DOHH2 (cell line): ENCODE measurements at regions not wholly inside any gene's neighbourhood (a gene's known extent, or its start where the extent isn't known, plus 50 kb on each side); places are given as distances from the start of the nearest gene placed in this dataset.

ENCODE experiments used
- H3F3A ChIP-seq: fragments of 200-600 bp; sonication (generic), shearing (Covaris generic); 2 replicates; pipeline ENCODE4 v1.6.0; 2016; ENCODE audit warnings: antibody characterized with exemption, mild to moderate bottlenecking; ENCODE audit not compliant: control insufficient read depth, insufficient read depth
- H3K27ac ChIP-seq: fragments of 200-600 bp; sonication (generic); 2 replicates; pipeline ENCODE4 v1.5.1; 2014; ENCODE audit warnings: low read depth, mild to moderate bottlenecking, low read length, moderate library complexity
- H3K27me3 ChIP-seq: fragments of 200-600 bp; sonication (generic); 2 replicates; pipeline ENCODE4 v1.6.1; 2014; ENCODE audit warnings: mild to moderate bottlenecking, low read length, mixed read lengths; ENCODE audit not compliant: control insufficient read depth
- H3K36me3 ChIP-seq: fragments of 200-600 bp; sonication (generic); 2 replicates; pipeline ENCODE4 v1.6.1; 2014; ENCODE audit warnings: mild to moderate bottlenecking, low read length, moderate library complexity, mixed read lengths; ENCODE audit not compliant: control insufficient read depth
- H3K4me1 ChIP-seq: fragments of 200-600 bp; sonication (generic); 2 replicates; pipeline ENCODE4 v1.6.1; 2014; ENCODE audit warnings: mild to moderate bottlenecking, low read length, mixed read lengths; ENCODE audit not compliant: control insufficient read depth
- H3K4me2 ChIP-seq: fragments of 200-600 bp; sonication (generic); 2 replicates; pipeline ENCODE4 v1.6.0; 2014; ENCODE audit warnings: mild to moderate bottlenecking, low read length, moderate library complexity
- H3K4me3 ChIP-seq: fragments of 200-600 bp; sonication (generic); 2 replicates; pipeline ENCODE4 v1.5.1; 2014; ENCODE audit warnings: mild to moderate bottlenecking, low read length, mixed read lengths
- H3K79me2 ChIP-seq: fragments of 200-600 bp; sonication (generic); 2 replicates; pipeline ENCODE4 v1.6.1; 2014; ENCODE audit warnings: mild to moderate bottlenecking, low read length, mixed read lengths; ENCODE audit not compliant: control insufficient read depth
- H3K9me2 ChIP-seq: fragments of 200-600 bp; sonication (generic); replicated peaks from 2 replicates; pipeline ENCODE4 v1.6.1; 2014; ENCODE audit warnings: mild to moderate bottlenecking, low read length, mixed read lengths; ENCODE audit not compliant: control insufficient read depth
- H3K9me3 ChIP-seq: fragments of 200-600 bp; sonication (generic); 2 replicates; pipeline ENCODE4 v1.6.1; 2014; ENCODE audit warnings: antibody characterized with exemption, low read length, mixed read lengths; ENCODE audit not compliant: control insufficient read depth, insufficient read depth
- H4K20me1 ChIP-seq: fragments of 200-600 bp; sonication (generic); 2 replicates; pipeline ENCODE4 v1.6.0; 2014; ENCODE audit warnings: low read depth, mild to moderate bottlenecking, antibody characterized with exemption, low read length, moderate library complexity; ENCODE audit not compliant: control insufficient read depth, insufficient read depth
- CTCF ChIP-seq: fragments of 200-600 bp; sonication (generic); IDR thresholded peaks from one replicate; pipeline ENCODE4 v1.5.1; 2014; ENCODE audit warnings: antibody characterized with exemption, mild to moderate bottlenecking, low read depth, low read length; ENCODE audit not compliant: poor library complexity, severe bottlenecking
- EZH2phosphoT487 ChIP-seq: fragments of 200-600 bp; sonication (generic); IDR thresholded peaks from 2 replicates; pipeline ENCODE4 v1.6.1; 2017; ENCODE audit warnings: borderline replicate concordance, mild to moderate bottlenecking, antibody characterized with exemption, low read length, moderate library complexity, mixed read lengths

DNA sequence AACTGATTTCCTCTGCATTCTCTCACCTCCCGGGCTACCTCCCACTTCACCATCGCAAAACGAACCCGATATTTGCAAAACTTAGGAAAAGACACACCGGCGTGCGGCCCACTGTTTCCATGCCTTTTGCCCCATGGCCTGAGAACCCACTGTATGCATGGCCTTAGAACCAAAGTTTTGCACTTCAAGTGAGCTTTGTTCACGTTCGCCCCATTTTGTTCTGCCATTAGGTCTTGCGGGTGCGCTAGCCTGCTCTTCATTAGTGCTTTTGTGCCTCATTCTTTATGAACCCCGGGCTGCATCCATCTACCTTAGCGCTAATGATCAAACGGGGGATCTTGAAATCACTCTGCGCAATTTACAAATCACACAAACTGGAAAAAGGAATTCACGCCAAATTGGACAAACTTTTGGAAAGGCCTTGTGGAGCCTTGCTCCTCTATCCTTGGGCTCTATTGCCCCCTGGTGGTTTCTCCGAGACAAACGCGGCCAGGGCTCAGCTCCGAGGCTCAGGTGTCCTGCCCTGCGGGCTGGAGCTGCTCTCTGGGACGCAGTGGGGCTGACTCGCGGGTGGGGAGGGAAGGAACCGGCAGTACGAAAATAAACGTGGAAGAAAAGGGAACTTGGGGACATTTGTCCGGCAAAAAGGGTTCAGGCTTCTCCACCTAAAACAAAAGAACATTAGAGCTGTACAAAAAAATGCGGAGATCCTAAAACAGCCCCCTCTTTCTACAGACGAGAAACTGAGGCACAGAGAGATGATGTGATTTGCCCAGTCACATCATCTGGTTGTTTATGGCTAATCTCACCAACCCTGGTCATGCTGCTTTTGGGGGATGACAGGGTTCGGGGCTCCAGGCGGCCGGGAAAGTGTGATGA is 300.4 kb upstream of the NFE2L3 start:
- H3K4me2 ChIP-seq: peak overlapping the region; percentile 45
- H3K27ac ChIP-seq: no peak overlapping the region
- H3F3A ChIP-seq: peaks cover 8% of the 10 kb centered on the region
- peak; percentile 96 for TF ChIP-seq CTCF
- no peak; the same call in 1 of the 2 replicates for TF ChIP-seq EZH2phosphoT487
- H3K36me3 ChIP-seq: no peaks in the 10 kb centered on the region
- H3K27me3 ChIP-seq: peaks cover 36% of the 10 kb centered on the region
- peak overlapping the region; percentile 33 for H3K4me3 ChIP-seq
- peaks cover 15% of the 10 kb centered on the region for H3K4me1 ChIP-seq
- no peaks in the 10 kb centered on the region for H3K9me2 ChIP-seq
- no peaks in the 10 kb centered on the region for H4K20me1 ChIP-seq
- peaks cover 3% of the 10 kb centered on the region; the same call in 1 of the 2 replicates for H3K9me3 ChIP-seq
- no peaks in the 10 kb centered on the region for H3K79me2 ChIP-seq

DNA sequence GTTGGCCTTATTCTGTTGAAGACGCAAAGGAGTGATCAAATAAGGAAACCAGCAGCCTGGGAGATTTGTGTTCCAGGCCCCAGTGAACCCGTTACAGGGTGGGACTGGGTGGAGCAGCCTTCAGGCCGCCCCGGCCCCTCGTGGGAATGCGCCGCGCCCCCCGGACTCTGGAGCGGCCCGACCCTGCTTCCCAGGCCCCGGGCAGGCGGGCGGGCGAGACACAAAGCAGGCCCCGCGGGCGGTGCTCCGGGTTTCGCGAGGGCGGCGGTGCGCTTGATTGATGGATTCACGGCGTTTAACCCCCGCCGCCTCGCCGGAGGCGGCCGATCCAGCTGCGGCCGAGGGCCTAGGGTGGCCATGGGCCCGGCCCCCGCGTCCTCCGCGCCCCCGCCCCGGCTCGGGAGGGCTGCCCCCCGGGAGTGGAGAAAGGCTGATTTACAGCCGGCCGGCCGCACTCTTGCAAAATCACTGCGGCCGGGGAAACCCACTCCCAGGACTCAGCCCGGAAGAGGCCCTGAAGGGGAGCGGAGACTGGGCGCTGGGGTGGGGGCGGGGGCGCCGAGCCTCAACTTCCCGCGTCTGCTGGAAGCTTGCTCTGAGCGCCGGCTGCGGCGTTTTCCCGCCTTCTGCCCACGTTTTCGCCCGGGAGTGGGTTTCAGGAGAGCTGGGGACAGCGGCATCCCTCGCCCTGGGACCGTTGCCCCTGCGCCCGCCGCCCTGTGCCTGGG is 299.6 kb upstream of the NFE2L3 start:
- peaks cover 4% of the 10 kb centered on the region for H3K9me3 ChIP-seq
- H3K36me3 ChIP-seq: no peaks in the 10 kb centered on the region
- H3F3A ChIP-seq: peaks cover 8% of the 10 kb centered on the region
- H3K79me2 ChIP-seq: no peaks in the 10 kb centered on the region
- H3K4me3 ChIP-seq: peak overlapping the region; percentile 33
- no peak overlapping the region for H3K27ac ChIP-seq
- no peaks in the 10 kb centered on the region for H3K9me2 ChIP-seq
- H4K20me1 ChIP-seq: no peaks in the 10 kb centered on the region
- H3K27me3 ChIP-seq: peaks cover 34% of the 10 kb centered on the region
- H3K4me1 ChIP-seq: peaks cover 19% of the 10 kb centered on the region
- TF ChIP-seq EZH2phosphoT487 (no peak; the same call in 1 of the 2 replicates), CTCF (no peak)
- peak overlapping the region; percentile 45 for H3K4me2 ChIP-seq

DNA sequence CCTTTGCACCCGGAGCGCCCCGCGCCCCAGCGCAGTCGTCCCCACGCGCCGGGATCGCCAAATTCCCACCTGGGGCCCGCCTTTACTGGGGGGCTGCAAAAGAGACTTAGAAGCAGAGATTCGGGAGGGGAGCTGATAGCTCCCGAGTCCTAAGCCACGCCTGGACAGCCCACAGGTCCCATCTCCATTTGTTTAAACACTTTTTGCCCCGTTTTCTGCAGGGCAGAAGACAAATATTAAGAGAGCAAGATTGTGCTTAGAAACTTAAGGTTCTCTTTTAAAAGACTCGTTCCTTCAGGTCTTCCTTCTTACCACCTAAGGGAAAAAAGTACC is 299.1 kb upstream of the NFE2L3 start:
- no peak for TF ChIP-seq EZH2phosphoT487
- Histone ChIP-seq H3K4me3 (no peak overlapping the region), H3K9me2 (no peaks in the 10 kb centered on the region), H3K27ac (no peak overlapping the region), H3K4me2 (no peak overlapping the region), H4K20me1 (no peaks in the 10 kb centered on the region), H3K79me2 (no peaks in the 10 kb centered on the region), H3F3A (peaks cover 8% of the 10 kb centered on the region), H3K27me3 (peaks cover 34% of the 10 kb centered on the region), H3K36me3 (no peaks in the 10 kb centered on the region), H3K9me3 (peaks cover 9% of the 10 kb centered on the region), H3K4me1 (peaks cover 21% of the 10 kb centered on the region)

DNA sequence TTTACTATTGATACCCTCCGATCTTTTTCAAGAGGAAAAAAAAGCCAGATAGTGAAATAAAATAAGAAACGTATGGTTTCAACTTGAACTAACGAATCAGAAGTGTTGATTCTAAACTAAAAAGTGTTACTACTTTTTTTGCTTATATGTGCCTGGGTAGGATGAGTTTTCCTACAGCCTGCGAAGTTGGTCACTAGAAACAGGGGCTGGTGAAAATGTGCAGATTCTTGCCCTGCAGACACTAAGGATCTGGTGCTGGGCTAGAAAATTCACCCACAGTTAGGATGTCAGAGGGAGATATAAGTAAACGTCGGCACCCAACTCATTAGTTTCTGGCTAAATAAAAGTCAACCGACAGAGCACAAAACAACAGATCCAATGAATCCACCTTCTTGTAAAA is 298.7 kb upstream of the NFE2L3 start:
- H3K4me2 ChIP-seq: no peak overlapping the region

More for the DNA sequence above, 298.7 kb upstream of the NFE2L3 start:
- Histone ChIP-seq H3F3A (peaks cover 8% of the 10 kb centered on the region), H3K4me1 (peaks cover 21% of the 10 kb centered on the region), H3K27ac (no peak overlapping the region), H3K27me3 (peaks cover 34% of the 10 kb centered on the region), H3K4me3 (no peak overlapping the region), H3K79me2 (no peaks in the 10 kb centered on the region), H3K36me3 (no peaks in the 10 kb centered on the region), H3K9me2 (no peaks in the 10 kb centered on the region), H3K9me3 (peaks cover 13% of the 10 kb centered on the region), H4K20me1 (no peaks in the 10 kb centered on the region)
- TF ChIP-seq EZH2phosphoT487 (no peak), CTCF (no peak)
